Urothelium cell line (cell line): ENCODE measurements at regions not wholly inside any gene's neighbourhood (a gene's known extent, or its start where the extent isn't known, plus 50 kb on each side); places are given as distances from the start of the nearest gene placed in this dataset.

Source experiments
- DNase-seq: peaks from one replicate; pipeline ENCODE4 v3.0.0; 2011; ENCODE audit warnings: low spot score, mixed read lengths
- FAIRE-seq: peaks from 2 replicates; lab custom pipeline; 2011; peaks lifted over from hg19 to GRCh38; lab: Jason Lieb, UNC

DNA sequence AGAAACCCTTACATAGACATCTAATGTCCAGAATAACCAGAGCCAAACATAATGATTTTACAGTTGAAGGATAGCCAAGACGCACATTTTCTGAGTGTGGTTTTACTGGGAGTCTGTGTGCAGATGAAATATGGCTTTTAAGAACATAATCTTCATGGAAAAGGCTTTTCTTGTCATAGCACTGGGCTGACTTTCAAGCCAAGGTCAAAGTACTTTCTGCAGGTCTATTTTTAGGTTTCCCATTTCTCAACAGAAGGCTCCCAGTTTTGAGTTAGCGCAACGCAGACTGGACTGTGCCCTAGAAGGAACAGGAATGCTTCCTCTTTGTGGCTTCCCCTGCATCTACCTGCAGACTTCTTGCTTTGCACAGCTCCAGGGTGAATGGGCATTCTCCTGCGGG, 92.3 kb upstream of the UPP2 start:
- FAIRE-seq (no peak), DNase-seq (no peak)

GRCh38 chr2:158006961-158007719, 94.5 kb upstream of the UPP2 start:
- no peak for FAIRE-seq
- no peak for DNase-seq

GRCh38 chr2:158004126-158004764, 97.4 kb upstream of the UPP2 start:
- DNase-seq: no peak
- no peak for FAIRE-seq

GRCh38 chr2:158002079-158002478, 99.6 kb upstream of the UPP2 start:
- no peak for FAIRE-seq
- no peak for DNase-seq

GRCh38 chr2:157996799-157997198, 104.9 kb upstream of the UPP2 start:
- DNase-seq: no peak
- FAIRE-seq: no peak

DNA sequence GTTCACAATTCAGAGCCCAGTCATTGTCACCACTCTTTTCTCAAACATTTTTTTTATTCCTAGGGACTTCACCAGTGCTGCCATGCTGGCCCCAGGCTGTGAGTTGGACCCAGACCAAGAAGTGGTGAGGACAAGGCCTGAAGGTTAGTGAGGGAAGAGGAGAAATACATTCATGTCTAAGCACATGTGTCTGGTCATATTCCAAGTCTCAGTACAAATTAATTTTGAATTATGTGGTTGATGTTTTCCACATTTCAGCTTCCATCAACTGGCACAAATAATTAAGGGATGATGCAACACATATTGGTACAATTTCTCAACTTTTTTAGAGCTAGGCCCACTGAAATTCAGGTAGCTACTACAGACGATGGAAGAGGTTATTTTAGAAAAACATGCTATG, 106.6 kb upstream of the UPP2 start:
- DNase-seq (no peak), FAIRE-seq (no peak)

- FAIRE-seq: no peak
- DNase-seq: no peak
These were observed 109.7 kb upstream of the UPP2 start for GRCh38 chr2:157991932-157992331.

DNA sequence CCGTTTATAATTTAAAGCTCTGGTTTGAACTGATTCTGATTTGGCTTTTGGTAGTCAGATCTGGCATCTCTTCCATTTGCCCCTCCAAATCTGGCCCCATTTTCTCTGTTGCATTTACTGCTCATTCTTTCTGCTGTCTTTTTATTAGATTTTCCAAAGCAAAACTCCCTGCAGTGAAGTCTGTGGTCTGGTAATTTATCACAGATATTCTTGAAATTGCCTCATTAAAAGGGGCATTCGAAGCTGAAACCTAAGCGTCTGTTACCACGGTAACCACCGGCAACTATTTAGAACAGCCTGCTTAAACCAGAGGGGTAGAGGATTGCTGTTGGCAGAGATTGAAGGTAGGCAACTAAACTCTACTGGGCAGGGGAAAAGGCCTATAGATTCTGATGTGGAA, 111.5 kb upstream of the UPP2 start:
- no peak for FAIRE-seq
- DNase-seq: no peak

DNA sequence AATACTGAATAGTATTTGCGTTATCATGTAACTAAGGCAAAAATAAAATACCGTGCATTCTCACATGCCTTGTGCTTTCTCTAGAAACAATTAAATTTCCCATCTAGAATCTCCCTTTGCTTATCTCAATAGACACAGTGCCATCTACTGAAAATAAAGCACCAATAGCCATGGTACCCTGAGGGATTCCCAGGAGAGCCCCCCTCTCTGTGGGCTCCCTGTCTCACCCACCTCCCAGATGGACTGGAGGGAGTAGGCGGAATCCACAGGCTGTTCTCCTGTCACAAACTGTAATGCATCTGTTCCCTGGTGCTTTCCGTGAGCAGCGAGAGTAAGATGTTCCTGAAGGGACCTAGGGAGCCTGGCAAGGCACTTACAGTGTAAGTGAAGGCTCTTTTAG, 112.4 kb upstream of the UPP2 start:
- no peak for FAIRE-seq
- no peak for DNase-seq

- DNase-seq (no peak), FAIRE-seq (no peak)
These were observed 110.6 kb upstream of the ACVR1 start for GRCh38 chr2:157986761-157987160.

DNA sequence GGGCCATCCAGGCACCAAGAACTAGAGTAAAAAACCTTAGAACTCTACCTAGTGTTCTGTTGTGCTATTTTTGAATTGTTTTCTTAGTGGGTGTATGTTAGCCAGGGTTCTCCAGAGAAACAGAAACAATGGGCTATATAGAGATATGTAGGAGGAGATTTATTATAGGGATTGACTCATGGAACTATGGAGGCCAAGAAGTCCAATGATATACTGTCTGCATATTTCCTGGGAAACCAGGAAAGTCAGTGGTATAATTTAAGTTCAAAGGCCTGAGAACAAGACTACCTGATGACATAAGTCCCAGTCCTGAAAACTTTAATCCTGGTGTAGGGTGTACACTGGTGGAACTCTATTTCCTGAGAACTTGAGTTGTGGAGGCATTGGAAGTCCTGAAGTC, 108.7 kb upstream of the ACVR1 start:
- no peak for FAIRE-seq

GRCh38 chr2:157980020-157980419, 103.9 kb upstream of the ACVR1 start:
- FAIRE-seq (no peak), DNase-seq (no peak)

More for the DNA sequence above, 108.7 kb upstream of the ACVR1 start:
- no peak for DNase-seq

- no peak for DNase-seq
- FAIRE-seq: no peak
These were observed 95.6 kb upstream of the ACVR1 start for GRCh38 chr2:157971702-157972101.

DNA sequence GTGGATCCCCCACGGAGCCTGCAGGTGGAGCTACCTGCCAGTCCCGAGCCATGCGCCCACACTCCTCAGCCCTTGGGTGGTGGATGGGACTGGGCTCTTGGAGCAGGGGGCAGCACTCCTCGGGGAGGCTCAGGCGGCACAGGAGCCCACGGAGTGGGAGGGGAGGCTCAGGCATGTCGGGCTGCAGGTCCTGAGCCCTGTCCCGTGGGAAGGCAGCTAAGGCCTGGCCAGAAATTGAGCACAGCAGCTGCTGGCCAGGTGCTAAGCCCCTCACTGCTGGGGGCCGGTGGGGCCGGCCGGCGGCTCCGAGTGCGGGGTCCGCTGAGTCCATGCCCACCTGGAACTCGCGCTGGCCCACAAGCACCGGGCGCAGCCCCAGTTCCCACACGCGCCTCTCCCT, 91.7 kb upstream of the ACVR1 start:
- no peak for FAIRE-seq

GRCh38 chr2:157959249-157959648, 83.1 kb upstream of the ACVR1 start:
- FAIRE-seq (no peak), DNase-seq (no peak)

More for the DNA sequence above, 91.7 kb upstream of the ACVR1 start:
- DNase-seq: no peak

DNA sequence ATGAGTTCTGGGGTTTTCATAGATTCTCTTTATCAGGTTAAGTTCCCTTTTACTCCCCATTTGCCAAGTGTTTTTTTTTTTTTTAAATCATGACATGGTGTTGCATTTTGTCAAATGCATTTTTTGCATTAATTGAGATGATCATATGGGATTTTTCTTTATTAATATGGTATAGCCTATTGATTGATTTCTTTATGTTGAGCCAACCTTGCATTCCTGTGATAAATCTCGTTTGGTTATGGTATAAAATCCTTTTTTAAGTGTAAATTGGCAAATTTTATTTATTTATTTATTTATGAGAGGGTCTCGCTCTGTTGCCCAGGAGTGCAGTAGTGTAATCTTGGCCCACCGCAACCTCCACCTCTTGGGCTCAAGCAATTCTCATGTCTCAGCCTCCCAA, 81.5 kb upstream of the ACVR1 start:
- DNase-seq (no peak), FAIRE-seq (no peak)

- DNase-seq (no peak), FAIRE-seq (no peak)
These were observed 76.4 kb upstream of the ACVR1 start for GRCh38 chr2:157952558-157952957.

DNA sequence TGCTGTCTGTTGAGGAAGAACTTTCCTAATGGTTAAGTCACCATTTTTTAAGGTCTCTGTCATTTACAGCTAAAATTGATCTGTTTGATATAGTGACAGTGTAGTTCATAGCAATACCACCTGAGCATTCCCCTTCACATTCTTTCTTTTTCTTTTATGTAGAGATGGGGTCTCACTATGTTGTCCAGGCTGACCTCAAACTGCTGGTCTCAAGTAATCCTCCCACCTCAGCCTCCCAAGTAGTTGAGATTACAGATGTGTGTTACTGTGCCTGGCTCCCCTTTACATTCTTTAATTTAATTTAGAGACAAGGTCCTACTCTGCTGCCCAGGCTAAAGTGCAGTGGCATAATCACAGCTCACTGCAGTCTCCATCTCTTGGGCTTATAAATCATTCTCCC, 72.7 kb upstream of the ACVR1 start:
- FAIRE-seq (no peak), DNase-seq (no peak)

GRCh38 chr2:157946919-157947557, 70.9 kb upstream of the ACVR1 start:
- FAIRE-seq (no peak), DNase-seq (no peak)

DNA sequence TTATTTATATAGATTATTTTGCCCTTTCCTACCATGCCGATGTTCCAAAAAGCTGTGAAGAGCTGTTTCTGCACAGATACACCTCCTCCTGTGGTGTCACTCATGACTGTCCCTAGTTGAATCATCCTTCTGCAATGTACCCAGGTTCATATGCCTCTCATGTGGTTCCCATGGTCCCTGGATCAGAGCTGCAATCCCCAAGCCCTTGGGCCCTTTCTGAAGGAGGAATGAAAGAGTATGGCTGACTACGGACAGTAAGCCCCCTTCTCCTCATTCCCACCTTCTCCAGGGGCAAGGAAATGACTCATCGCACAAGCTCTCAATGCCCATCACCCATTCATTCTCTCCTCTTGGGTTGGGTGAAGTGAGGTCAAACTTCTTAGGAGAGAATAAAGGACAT, 63.9 kb upstream of the ACVR1 start:
- FAIRE-seq: no peak
- DNase-seq: peak; percentile 50

GRCh38 chr2:157938556-157938955, 62.4 kb upstream of the ACVR1 start:
- no peak for FAIRE-seq
- DNase-seq: no peak

DNA sequence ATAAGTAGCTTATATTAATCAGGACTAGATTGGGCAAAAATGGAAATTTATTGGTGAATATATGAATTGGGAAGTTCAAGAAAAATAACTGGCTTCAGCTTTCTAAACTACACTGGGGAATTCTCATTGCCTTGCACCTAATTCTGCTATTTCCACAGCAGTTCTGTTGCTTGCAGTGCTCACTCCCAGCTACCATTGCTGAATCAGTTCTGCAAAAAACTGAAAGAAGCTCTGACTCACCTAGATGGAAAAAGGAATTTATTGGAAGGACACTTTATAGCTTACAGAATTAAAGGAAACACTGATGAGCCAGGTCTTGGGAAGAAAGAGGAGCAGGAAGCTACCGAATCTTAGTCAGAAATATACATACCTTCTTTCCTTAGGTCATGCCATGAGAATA, 60.3 kb upstream of the ACVR1 start:
- no peak for FAIRE-seq
- peak; percentile 12 for DNase-seq
